Left lung (tissue), 4 donors: ENCODE measurements at regions not wholly inside any gene's neighbourhood (a gene's known extent, or its start where the extent isn't known, plus 50 kb on each side); places are given as distances from the start of the nearest gene placed in this dataset.

Source experiments
- ATAC-seq: fragments of 200-7000 bp; cut with Tn5 transposase; one replicate; pipeline ENCODE4 v1.9.1; 2020; ENCODE audit warnings: moderate library complexity
- DNase-seq, 4 donors: peaks; one replicate each; pipeline ENCODE4 v3.0.0-alpha.2; 2013 to 2020
- H3K27ac ChIP-seq, 2 donors: fragments of 200-600 bp; sonication (generic) in 1 of 2; one replicate each; pipeline versions ENCODE4 v1.5.0 to v1.8.0; 2020 to 2021
- H3K27me3 ChIP-seq, 2 donors: fragments of 200-600 bp; sonication (generic) in 1 of 2; one replicate each; pipeline versions ENCODE4 v1.5.0 to v1.8.0; 2020 to 2021
- H3K36me3 ChIP-seq, 2 donors: fragments of 200-600 bp; sonication (generic) in 1 of 2; one replicate each; pipeline versions ENCODE4 v1.5.0 to v1.8.0; 2020 to 2021
- H3K4me1 ChIP-seq, 2 donors: fragments of 200-600 bp; one replicate each; pipeline ENCODE4 v1.8.0; 2021
- H3K4me3 ChIP-seq, 2 donors: fragments of 200-600 bp; sonication (generic) in 1 of 2; one replicate each; pipeline versions ENCODE4 v1.5.0 to v1.8.0; 2020 to 2021; ENCODE audit warnings: mild to moderate bottlenecking in 1 of 2
- H3K9me3 ChIP-seq, 2 donors: fragments of 200-600 bp; sonication (generic) in 1 of 2; one replicate each; pipeline versions ENCODE4 v1.5.0 to v1.8.0; 2020 to 2021
- CTCF ChIP-seq, 2 donors: fragments of 200-600 bp; sonication (generic) in 1 of 2; IDR thresholded peaks; one replicate each; pipeline versions ENCODE4 v1.5.0 to v1.8.0; 2021; ENCODE audit warnings: antibody characterized with exemption in 2 of 2
- intact Hi-C, 2 donors: fragments of 100-400 bp; cut with DNase I; formaldehyde crosslinking; loops; one replicate each; pipeline versions ENCODE4 v1.11.2 to v1.14.2; 2022
- donor health status: DM: no; HTN: yes; CAD: no.
- donor health status: DM: no; HTN: no; CAD: no.

GRCh38 chr9:107703651-107704050 is 214.1 kb upstream of the KLF4 start:
- intact Hi-C loops, result no loop called here
- no peaks in the 10 kb centered on the region for H3K27me3 ChIP-seq
- ATAC-seq (no peak), DNase-seq (no peak)
- no peaks in the 10 kb centered on the region for H3K36me3 ChIP-seq
- H3K27ac ChIP-seq, result no peak overlapping the region
- H3K4me1 ChIP-seq, result peaks cover 3 to 15% of the 10 kb centered on the region in 2 donors
- no peak for TF ChIP-seq CTCF (IDR thresholded peaks at IDR 0.05)
- H3K4me3 ChIP-seq, result no peak overlapping the region
- H3K9me3 ChIP-seq, result no peaks in the 10 kb centered on the region

- TF ChIP-seq CTCF (IDR thresholded peaks at IDR 0.05), result no peak
- intact Hi-C loops, result no loop called here
- DNase-seq (no peak), ATAC-seq (no peak)
- Histone ChIP-seq H3K36me3 (no peaks in the 10 kb centered on the region), H3K4me1 (peaks cover 0 to 4% of the 10 kb centered on the region in 2 donors), H3K9me3 (no peaks in the 10 kb centered on the region), H3K27ac (no peak overlapping the region), H3K4me3 (no peak overlapping the region), H3K27me3 (no peaks in the 10 kb centered on the region)
These were observed 211.3 kb upstream of the KLF4 start for GRCh38 chr9:107700847-107701246.

- no peak for TF ChIP-seq CTCF (IDR thresholded peaks at IDR 0.05)
- no peak for DNase-seq
These were observed 209.7 kb upstream of the KLF4 start for GRCh38 chr9:107699231-107699630.

GRCh38 chr9:107698779-107699178 is 209.2 kb upstream of the KLF4 start:
- H3K4me1 ChIP-seq, result peaks cover 0 to 4% of the 10 kb centered on the region in 2 donors
- no peaks in the 10 kb centered on the region for H3K9me3 ChIP-seq
- H3K4me3 ChIP-seq, result no peak overlapping the region
- ATAC-seq (no peak), DNase-seq (no peak)
- H3K27me3 ChIP-seq, result no peaks in the 10 kb centered on the region
- intact Hi-C loops, result no loop called here
- H3K36me3 ChIP-seq, result no peaks in the 10 kb centered on the region
- H3K27ac ChIP-seq, result no peak overlapping the region
- TF ChIP-seq CTCF (IDR thresholded peaks at IDR 0.05), result no peak

More at GRCh38 chr9:107699231-107699630, 209.7 kb upstream of the KLF4 start:
- Histone ChIP-seq H3K4me3 (no peak overlapping the region), H3K36me3 (no peaks in the 10 kb centered on the region), H3K27ac (no peak overlapping the region), H3K4me1 (peaks cover 0 to 4% of the 10 kb centered on the region in 2 donors), H3K9me3 (no peaks in the 10 kb centered on the region), H3K27me3 (no peaks in the 10 kb centered on the region)
- intact Hi-C loops, result no loop called here
- ATAC-seq, result no peak

- no peak for TF ChIP-seq CTCF (IDR thresholded peaks at IDR 0.05)
- Histone ChIP-seq H3K36me3 (no peaks in the 10 kb centered on the region), H3K9me3 (no peaks in the 10 kb centered on the region), H3K27me3 (no peaks in the 10 kb centered on the region), H3K4me3 (no peak overlapping the region), H3K27ac (no peak overlapping the region), H3K4me1 (peaks cover 0 to 4% of the 10 kb centered on the region in 2 donors)
- intact Hi-C loops, result no loop called here
- ATAC-seq (no peak), DNase-seq (no peak)
These were observed 206.7 kb upstream of the KLF4 start for GRCh38 chr9:107696302-107696701.
